Thymus (tissue), 11 donors: ENCODE measurements at regions not wholly inside any gene's neighbourhood (a gene's known extent, or its start where the extent isn't known, plus 50 kb on each side); places are given as distances from the start of the nearest gene placed in this dataset.

Experiments used
- DNase-seq, 9 donors: peaks; one replicate each; pipeline ENCODE4 v3.0.0-alpha.2; 2013; ENCODE audit warnings: low spot score in 9 of 9, low read depth in 6 of 9, missing footprints in 1 of 9
- H3K27ac ChIP-seq, 2 donors: one replicate each; pipeline ENCODE4 v1.5.1; 2013; ENCODE audit warnings: control low read depth in 1 of 2, low read depth in 1 of 2, low read length in 1 of 2, mild to moderate bottlenecking in 1 of 2, moderate library complexity in 1 of 2
- H3K27me3 ChIP-seq, 2 donors: one replicate each; pipeline ENCODE4 v1.5.1; 2013; ENCODE audit warnings: low read length in 1 of 2; ENCODE audit not compliant: control insufficient read depth in 2 of 2, insufficient read depth in 1 of 2
- H3K36me3 ChIP-seq, 2 donors: one replicate each; pipeline ENCODE4 v1.5.1; 2013; ENCODE audit warnings: low read length in 1 of 2, mild to moderate bottlenecking in 1 of 2, moderate library complexity in 1 of 2; ENCODE audit not compliant: control insufficient read depth in 2 of 2, insufficient read depth in 2 of 2
- H3K4me1 ChIP-seq, 2 donors: one replicate each; pipeline ENCODE4 v1.5.1; 2013; ENCODE audit warnings: low read length in 2 of 2; ENCODE audit not compliant: control insufficient read depth in 2 of 2, insufficient read depth in 2 of 2
- H3K4me3 ChIP-seq, 2 donors: one replicate each; pipeline ENCODE4 v1.5.1; 2013; ENCODE audit warnings: low read length in 2 of 2, control low read depth in 1 of 2, mild to moderate bottlenecking in 1 of 2
- H3K9me3 ChIP-seq, 2 donors: one replicate each; pipeline ENCODE4 v1.5.1; 2013; ENCODE audit warnings: low read length in 1 of 2, mild to moderate bottlenecking in 1 of 2; ENCODE audit not compliant: control insufficient read depth in 2 of 2, insufficient read depth in 1 of 2
- WGBS: extraction: QIAGEN DNeasy Blood & Tissue Kit; methylation state at CpG from one replicate; pipeline ENCODE4 v1.1.7; 2013; 5-methylcytosine and 5-hydroxymethylcytosine counted together
- donor health status: healthy.

DNA sequence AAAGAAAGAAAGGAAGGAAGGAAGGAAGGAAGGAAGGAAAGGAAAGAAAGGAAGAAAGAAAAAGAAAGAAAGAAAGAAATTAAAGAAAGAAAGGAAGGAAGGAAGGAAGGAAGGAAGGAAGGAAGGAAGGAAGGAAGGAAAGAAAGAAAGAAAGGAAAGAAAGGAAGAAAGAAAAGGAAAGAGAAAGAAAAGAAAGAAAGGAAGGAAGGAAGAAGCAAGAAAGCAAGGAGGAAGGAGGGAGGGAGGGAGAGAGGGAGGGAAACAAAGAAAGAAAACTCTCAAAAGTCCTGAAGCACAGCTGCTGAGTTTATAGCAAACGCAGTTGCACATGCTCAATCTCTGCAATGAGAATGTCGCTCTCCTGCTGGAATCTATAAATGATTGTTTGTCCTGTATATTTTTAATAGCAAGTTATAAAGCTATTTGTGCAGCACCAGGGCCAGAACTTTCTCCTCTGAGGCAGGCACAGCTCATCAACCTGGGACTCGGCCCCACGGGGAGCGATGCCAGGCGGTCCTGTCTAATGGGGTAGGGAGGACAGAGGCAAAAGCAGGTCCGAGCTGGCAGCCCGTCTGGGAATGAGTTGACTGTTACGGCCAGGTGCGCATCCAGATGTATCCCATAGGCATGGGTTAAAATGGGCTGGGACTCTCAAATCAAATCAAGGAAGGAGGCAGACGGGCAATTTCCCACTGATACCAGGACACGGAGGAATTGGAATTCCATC is 118.0 kb upstream of the PFKP start:
- 94% methylated on average over 12 of the region's 12 CpGs for WGBS
- no peaks in the 10 kb centered on the region for H3K27me3 ChIP-seq
- H3K36me3 ChIP-seq, result no peaks in the 10 kb centered on the region
- no peak for DNase-seq
- no peak overlapping the region for H3K4me3 ChIP-seq
- no peak overlapping the region for H3K27ac ChIP-seq
- no peaks in the 10 kb centered on the region for H3K9me3 ChIP-seq
- H3K4me1 ChIP-seq, result no peaks in the 10 kb centered on the region

DNA sequence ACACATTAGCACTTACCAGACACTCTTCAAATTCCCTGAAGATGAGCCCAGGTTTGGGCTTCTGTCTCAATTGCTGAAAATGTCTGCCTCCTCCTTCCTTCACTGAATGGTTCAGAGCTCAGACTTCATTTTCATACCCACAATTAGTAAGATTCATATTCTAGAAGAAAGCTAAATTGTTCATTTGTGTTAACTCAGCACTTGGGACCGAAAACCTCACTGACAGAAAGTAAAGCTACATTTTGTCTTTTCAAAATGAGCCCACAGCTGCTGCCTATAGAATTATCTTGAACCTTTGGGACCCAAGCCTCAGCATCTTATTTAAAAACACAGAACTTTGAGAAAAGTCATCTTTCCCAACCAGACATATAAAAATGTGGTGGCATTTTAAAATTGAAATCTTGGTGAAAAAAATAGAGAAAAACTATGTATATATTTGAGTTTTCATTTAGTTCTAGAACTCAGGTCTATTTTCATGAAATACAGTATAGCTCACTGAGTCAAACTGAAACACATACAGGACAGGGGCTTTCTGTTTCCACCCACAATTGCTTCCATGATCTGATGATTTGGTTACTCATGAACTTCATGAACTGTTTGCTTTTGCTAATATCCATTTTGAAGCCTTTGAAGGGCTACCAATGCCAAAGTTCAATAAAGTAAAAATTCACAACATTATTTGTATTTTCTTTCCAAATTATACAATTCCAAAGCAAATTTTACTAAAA is 119.1 kb upstream of the PFKP start:
- Histone ChIP-seq H3K27ac (no peak overlapping the region), H3K27me3 (no peaks in the 10 kb centered on the region), H3K36me3 (no peaks in the 10 kb centered on the region), H3K9me3 (no peaks in the 10 kb centered on the region), H3K4me1 (no peaks in the 10 kb centered on the region), H3K4me3 (no peak overlapping the region)
- WGBS, result 96% methylated on average over 1 of the region's 1 CpG
- DNase-seq, result no peak

DNA sequence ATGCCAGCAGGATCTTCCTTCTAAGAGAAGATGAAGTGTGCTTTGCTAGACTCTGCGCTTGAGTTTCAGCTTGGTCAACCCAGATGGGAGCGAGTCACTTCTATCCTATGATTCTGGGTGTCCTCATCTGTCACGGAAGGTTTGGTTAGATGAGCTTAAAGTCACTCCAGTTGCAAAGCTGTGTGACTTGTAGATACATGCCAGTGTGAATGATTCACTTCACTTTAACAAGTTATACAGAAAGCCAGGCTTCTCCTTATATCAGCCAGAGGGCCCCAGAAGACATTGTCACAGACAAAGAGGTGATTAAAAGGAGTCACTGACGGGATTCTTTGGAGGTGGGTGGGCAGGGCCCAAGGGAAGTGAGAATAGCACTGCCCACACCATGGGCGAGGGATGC is 122.6 kb upstream of the PFKP start:
- 87% methylated on average over 5 of the region's 5 CpGs for WGBS
- Histone ChIP-seq H3K36me3 (no peaks in the 10 kb centered on the region), H3K9me3 (no peaks in the 10 kb centered on the region)

DNA sequence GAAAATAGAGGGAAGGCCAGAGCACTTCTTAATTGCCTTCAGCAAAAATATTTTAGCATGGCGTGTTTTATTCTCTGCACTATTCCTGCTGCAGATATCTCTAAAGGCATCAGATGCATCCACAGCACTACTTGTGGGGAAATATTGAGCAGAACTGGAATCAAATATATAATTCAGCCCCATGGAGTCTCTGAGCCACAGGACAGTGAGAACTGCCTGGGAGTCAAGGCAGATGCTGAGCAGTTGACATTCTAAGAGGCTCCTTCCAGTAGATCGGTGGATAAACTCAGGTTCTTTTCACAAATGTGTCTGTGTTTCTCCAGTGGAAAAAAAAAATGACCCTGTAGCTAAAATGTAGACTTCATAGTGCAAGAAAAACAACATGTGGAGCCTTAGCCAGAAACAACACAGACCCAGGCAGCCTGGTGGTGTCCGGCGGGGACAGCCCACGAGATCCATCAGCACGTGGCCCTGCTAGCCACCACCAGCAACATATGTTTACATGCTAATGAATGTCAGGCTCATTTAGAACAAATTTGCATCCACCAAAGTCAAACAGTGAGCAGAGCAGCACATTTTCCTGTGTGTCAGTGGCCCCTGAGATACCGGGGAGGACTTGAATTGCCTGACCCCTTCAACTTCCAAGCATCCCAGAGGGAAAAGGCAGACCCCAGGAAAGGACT is 123.3 kb upstream of the PFKP start:
- no peaks in the 10 kb centered on the region for H3K4me1 ChIP-seq
- H3K27ac ChIP-seq, result no peak overlapping the region
- no peak for DNase-seq
- H3K9me3 ChIP-seq, result no peaks in the 10 kb centered on the region
- no peaks in the 10 kb centered on the region for H3K27me3 ChIP-seq
- 92% methylated on average over 7 of the region's 7 CpGs for WGBS
- no peaks in the 10 kb centered on the region for H3K36me3 ChIP-seq
- no peak overlapping the region for H3K4me3 ChIP-seq

More for the DNA sequence above, 122.6 kb upstream of the PFKP start:
- Histone ChIP-seq H3K4me3 (no peak overlapping the region), H3K27me3 (no peaks in the 10 kb centered on the region), H3K27ac (no peak overlapping the region), H3K4me1 (no peaks in the 10 kb centered on the region)
- no peak for DNase-seq

DNA sequence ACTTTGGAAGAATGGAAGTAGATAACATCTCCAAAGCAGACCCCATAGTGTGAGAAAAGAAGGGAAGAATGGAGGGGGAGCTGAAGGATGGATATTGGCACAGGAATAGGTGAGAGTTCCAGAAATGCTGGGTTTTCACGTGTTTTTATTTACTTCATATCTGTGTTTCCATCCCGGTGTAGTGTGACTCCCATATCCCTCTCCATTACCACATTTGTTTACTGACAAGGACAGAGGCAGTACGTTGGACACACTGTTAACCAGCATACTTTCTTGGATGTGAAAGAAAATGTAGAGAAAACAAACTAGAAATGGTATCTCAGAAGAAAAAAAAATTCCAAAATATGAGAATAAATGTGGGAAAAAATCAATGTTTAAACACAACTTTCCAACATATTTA is 124.4 kb upstream of the PFKP start:
- H3K27me3 ChIP-seq, result no peaks in the 10 kb centered on the region
- no peak for DNase-seq
- no peak overlapping the region for H3K27ac ChIP-seq
- H3K9me3 ChIP-seq, result no peaks in the 10 kb centered on the region
- no peaks in the 10 kb centered on the region for H3K36me3 ChIP-seq
- no peaks in the 10 kb centered on the region for H3K4me1 ChIP-seq
- H3K4me3 ChIP-seq, result no peak overlapping the region
- 61% methylated on average over 3 of the region's 3 CpGs for WGBS

DNA sequence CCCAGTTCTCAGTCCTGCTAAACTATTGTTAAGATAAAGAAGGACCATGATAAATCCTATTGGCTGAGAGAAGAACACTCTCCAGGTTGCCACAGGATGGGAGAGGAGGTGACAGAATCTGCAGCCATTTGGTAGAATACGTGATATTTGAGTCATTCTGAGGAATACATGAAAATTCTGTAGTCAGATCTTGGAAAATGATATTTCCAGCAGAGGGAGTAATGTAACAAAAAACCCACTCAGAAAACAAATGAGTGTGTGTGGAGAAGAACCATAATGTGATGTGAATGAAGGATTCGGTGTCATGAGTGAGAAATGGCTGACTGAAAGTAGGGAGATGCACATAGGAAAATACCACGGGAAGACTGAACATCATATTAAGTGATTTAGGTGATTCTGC is 128.5 kb upstream of the PFKP start:
- H3K4me1 ChIP-seq, result no peaks in the 10 kb centered on the region
- DNase-seq, result no peak
- H3K27me3 ChIP-seq, result no peaks in the 10 kb centered on the region
- WGBS, result 86% methylated on average over 3 of the region's 3 CpGs
- H3K27ac ChIP-seq, result no peak overlapping the region
- H3K36me3 ChIP-seq, result no peaks in the 10 kb centered on the region
- no peak overlapping the region for H3K4me3 ChIP-seq
- H3K9me3 ChIP-seq, result no peaks in the 10 kb centered on the region

DNA sequence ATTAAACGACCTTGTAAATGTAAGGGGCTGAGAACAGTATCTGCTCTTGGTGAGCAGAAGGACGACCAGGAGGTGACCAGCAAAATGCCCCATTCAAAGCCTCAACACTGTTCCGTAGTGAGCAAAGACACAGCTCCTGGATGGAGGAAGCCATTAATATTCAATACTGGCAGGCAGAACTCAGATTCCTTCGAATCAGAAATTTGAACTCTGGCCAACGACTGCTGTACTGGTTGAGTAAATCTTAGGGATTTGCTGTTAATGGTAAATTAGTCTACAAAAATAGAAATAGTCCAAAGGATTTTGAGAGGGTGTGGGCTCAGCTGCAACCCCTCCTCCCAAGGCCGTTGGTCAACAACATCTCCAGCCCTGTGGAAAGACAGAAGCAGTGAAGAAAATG is 130.5 kb upstream of the PFKP start:
- Histone ChIP-seq H3K4me1 (no peaks in the 10 kb centered on the region), H3K9me3 (no peaks in the 10 kb centered on the region), H3K36me3 (no peaks in the 10 kb centered on the region), H3K4me3 (no peak overlapping the region), H3K27ac (no peak overlapping the region), H3K27me3 (no peaks in the 10 kb centered on the region)
- 67% methylated on average over 6 of the region's 6 CpGs for WGBS
- no peak for DNase-seq

DNA sequence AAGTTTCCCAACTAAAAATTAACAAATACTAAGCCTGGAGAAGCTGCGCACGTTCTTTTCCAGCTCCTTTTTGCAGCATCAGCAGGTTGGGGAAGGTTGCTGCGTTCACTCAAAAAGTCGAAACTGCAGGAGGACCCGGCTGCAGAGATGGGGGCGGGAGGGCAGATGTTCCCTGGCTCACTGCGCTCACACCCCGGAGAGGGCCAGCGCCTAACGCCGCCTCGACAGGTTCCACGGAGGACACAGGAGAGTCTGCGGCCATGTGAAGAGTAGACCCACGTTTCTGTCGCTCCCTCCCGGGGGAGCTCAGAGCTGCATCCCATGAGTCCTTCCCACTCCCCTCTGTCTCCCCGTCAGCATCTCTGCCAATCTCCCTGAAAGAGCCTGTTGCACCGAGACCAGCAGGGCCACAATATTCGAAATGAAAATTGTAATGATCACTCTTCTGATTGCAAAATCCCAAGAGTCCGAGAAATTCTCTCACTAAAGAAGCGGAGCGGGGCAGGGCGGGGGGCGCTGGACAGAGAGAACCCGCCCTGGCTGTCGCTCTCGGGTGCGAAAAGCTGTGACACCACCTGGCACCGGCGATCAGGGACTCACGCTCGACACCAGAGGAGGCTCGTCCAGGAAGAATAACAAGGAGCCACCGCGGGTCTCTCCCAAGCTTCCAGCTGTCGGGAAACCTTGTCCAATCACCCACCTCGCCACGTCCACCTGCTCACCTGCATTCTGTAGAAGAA is 131.5 kb upstream of the PFKP start:
- Histone ChIP-seq H3K27ac (no peak overlapping the region), H3K4me1 (no peaks in the 10 kb centered on the region), H3K4me3 (no peak overlapping the region), H3K27me3 (no peaks in the 10 kb centered on the region), H3K9me3 (no peaks in the 10 kb centered on the region), H3K36me3 (no peaks in the 10 kb centered on the region)
- WGBS, result 88% methylated on average over 39 of the region's 39 CpGs
- DNase-seq, result no peak

DNA sequence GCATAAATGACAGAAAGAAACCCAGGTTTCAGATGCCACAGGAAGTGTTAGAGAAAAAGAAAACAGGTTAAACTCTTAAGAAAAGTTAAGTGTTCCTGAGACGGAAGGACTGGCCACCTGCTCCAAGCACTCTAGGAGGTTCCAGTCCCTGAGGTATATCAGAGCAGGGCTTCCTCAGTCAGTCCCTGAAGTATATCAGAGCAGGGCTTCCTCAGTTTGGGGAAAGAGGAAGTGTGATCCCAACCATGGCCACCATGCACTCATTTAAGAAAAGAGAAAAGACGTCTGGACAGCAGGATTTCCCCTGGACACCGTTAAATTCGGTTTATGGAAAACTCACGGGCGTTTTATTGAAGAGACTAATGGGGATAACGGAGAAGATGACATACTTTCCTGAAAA is 133.4 kb upstream of the PFKP start:
- H3K4me3 ChIP-seq, result no peak overlapping the region
- H3K27me3 ChIP-seq, result no peaks in the 10 kb centered on the region
- no peak for DNase-seq
- no peaks in the 10 kb centered on the region for H3K9me3 ChIP-seq
- H3K27ac ChIP-seq, result no peak overlapping the region
- WGBS, result 72% methylated on average over 7 of the region's 7 CpGs
- H3K4me1 ChIP-seq, result no peaks in the 10 kb centered on the region
- H3K36me3 ChIP-seq, result no peaks in the 10 kb centered on the region
